Loucy (cell line): ENCODE measurements at regions not wholly inside any gene's neighbourhood (a gene's known extent, or its start where the extent isn't known, plus 50 kb on each side); places are given as distances from the start of the nearest gene placed in this dataset.

Experiments
- H2AFZ ChIP-seq: fragments of 200-600 bp; sonication (generic); 2 replicates; pipeline ENCODE4 v1.6.0; 2016; ENCODE audit warnings: antibody characterized with exemption, mild to moderate bottlenecking, low read length, moderate library complexity
- H3F3A ChIP-seq: fragments of 200-600 bp; 2 replicates; pipeline ENCODE4 v1.6.0; 2016; ENCODE audit warnings: antibody characterized with exemption, low read depth, mild to moderate bottlenecking
- H3K27me3 ChIP-seq: fragments of 200-600 bp; sonication (generic); 2 replicates; pipeline ENCODE4 v1.6.1; 2014; ENCODE audit warnings: low read length, mild to moderate bottlenecking; ENCODE audit not compliant: insufficient read depth, poor library complexity, severe bottlenecking
- H3K36me3 ChIP-seq: fragments of 200-600 bp; sonication (generic); 2 replicates; pipeline ENCODE4 v1.6.1; 2016; ENCODE audit warnings: low read length; ENCODE audit not compliant: insufficient read depth
- H3K4me1 ChIP-seq: fragments of 200-600 bp; sonication (generic); 2 replicates; pipeline ENCODE4 v1.5.1; 2014; ENCODE audit warnings: low read length, mild to moderate bottlenecking; ENCODE audit not compliant: insufficient read depth, poor library complexity, severe bottlenecking
- H3K4me2 ChIP-seq: fragments of 200-600 bp; sonication (generic); 2 replicates; pipeline ENCODE4 v1.6.0; 2014; ENCODE audit warnings: antibody characterized with exemption, low read length, low read depth, mild to moderate bottlenecking; ENCODE audit not compliant: poor library complexity, severe bottlenecking
- H3K4me3 ChIP-seq: fragments of 200-600 bp; sonication (generic); 2 replicates; pipeline ENCODE4 v1.5.1; 2014; ENCODE audit warnings: low read length, mild to moderate bottlenecking, mixed read lengths; ENCODE audit not compliant: poor library complexity, severe bottlenecking
- H3K79me2 ChIP-seq: fragments of 200-600 bp; sonication (generic); 2 replicates; pipeline ENCODE4 v1.6.1; 2014; ENCODE audit warnings: low read length; ENCODE audit not compliant: insufficient read depth
- H3K9ac ChIP-seq: fragments of 200-600 bp; sonication (generic); 2 replicates; pipeline ENCODE4 v1.6.0; 2014; ENCODE audit warnings: mild to moderate bottlenecking, low read depth, low read length, moderate library complexity; ENCODE audit not compliant: poor library complexity, severe bottlenecking
- H3K9me2 ChIP-seq: fragments of 200-600 bp; sonication (generic); replicated peaks from 2 replicates; pipeline ENCODE4 v1.6.1; 2016; ENCODE audit warnings: low read depth, low read length, mixed read lengths
- H3K9me3 ChIP-seq: fragments of 200-600 bp; sonication (generic); 2 replicates; pipeline ENCODE4 v1.6.1; 2014; ENCODE audit warnings: mild to moderate bottlenecking, antibody characterized with exemption, low read length, low read depth; ENCODE audit not compliant: insufficient read depth
- H4K20me1 ChIP-seq: fragments of 200-600 bp; sonication (generic); 2 replicates; pipeline ENCODE4 v1.6.0; 2014; ENCODE audit warnings: antibody characterized with exemption, low read length, mild to moderate bottlenecking; ENCODE audit not compliant: insufficient read depth, poor library complexity, severe bottlenecking
- EZH2phosphoT487 ChIP-seq: fragments of 200-600 bp; IDR thresholded peaks from 2 replicates; pipeline ENCODE4 v1.6.1; 2018; ENCODE audit warnings: antibody characterized with exemption, mild to moderate bottlenecking, moderate library complexity, borderline replicate concordance
- TF ChIP-seq, protein P1 (sequence below): fragments of 200-600 bp; sonication (generic); conservative IDR thresholded peaks from 2 replicates; pipeline ENCODE4 v1.5.1; 2014; ENCODE audit warnings: mild to moderate bottlenecking, antibody characterized with exemption, low read length

DNA sequence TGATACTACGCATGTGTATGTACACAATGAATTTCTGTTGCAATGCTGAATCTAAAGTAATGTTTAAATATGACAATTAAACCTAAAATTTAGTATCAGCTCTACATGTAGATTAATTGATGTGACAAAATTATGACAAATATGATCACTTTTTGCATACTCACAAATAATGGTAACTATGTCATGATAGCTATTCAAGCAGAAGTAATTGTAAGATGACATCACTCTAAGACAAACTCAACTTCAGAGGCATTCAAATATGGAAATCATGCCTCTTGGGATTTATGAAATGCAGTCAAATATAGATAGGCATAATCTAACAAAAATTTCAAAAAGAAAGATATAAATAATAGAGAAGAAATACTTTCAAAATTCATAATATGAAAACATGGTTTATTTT is 571.7 kb upstream of the LRFN5 start:
- H3K9ac ChIP-seq, result no peak overlapping the region
- no peaks in the 10 kb centered on the region for H3K9me2 ChIP-seq
- H3K4me3 ChIP-seq, result no peak overlapping the region
- no peaks in the 10 kb centered on the region for H3K9me3 ChIP-seq
- no peaks in the 10 kb centered on the region for H3F3A ChIP-seq
- H3K4me1 ChIP-seq, result no peaks in the 10 kb centered on the region
- H3K27me3 ChIP-seq, result no peaks in the 10 kb centered on the region
- H2AFZ ChIP-seq, result no peak overlapping the region
- TF ChIP-seq EZH2phosphoT487, result no peak
- TF ChIP-seq, protein P1, sequence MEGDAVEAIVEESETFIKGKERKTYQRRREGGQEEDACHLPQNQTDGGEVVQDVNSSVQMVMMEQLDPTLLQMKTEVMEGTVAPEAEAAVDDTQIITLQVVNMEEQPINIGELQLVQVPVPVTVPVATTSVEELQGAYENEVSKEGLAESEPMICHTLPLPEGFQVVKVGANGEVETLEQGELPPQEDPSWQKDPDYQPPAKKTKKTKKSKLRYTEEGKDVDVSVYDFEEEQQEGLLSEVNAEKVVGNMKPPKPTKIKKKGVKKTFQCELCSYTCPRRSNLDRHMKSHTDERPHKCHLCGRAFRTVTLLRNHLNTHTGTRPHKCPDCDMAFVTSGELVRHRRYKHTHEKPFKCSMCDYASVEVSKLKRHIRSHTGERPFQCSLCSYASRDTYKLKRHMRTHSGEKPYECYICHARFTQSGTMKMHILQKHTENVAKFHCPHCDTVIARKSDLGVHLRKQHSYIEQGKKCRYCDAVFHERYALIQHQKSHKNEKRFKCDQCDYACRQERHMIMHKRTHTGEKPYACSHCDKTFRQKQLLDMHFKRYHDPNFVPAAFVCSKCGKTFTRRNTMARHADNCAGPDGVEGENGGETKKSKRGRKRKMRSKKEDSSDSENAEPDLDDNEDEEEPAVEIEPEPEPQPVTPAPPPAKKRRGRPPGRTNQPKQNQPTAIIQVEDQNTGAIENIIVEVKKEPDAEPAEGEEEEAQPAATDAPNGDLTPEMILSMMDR, result no peak
- H4K20me1 ChIP-seq, result no peaks in the 10 kb centered on the region
- no peaks in the 10 kb centered on the region for H3K36me3 ChIP-seq
- H3K4me2 ChIP-seq, result no peak overlapping the region
- H3K79me2 ChIP-seq, result no peaks in the 10 kb centered on the region

DNA sequence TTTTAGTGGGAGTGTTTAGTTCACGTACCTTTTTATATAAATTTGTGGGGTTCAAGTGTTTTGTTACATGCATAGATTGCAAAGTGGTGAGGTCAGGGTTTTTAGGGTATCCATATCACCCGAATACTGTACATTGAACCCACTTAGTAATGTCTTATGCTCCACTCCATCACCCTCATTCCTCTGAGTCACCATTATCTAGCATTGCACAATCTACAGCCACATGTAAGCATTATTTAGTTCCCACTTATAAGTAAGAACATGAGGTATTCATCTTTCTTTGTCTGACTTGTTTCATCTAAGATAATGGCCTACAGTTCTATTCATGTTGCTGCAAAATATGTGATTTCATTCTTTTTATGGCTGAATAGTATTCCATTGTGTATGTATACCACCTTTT is 583.7 kb upstream of the LRFN5 start:
- Histone ChIP-seq H3K4me1 (no peaks in the 10 kb centered on the region), H3K4me3 (no peak overlapping the region), H2AFZ (no peak overlapping the region), H3K36me3 (no peaks in the 10 kb centered on the region), H4K20me1 (no peaks in the 10 kb centered on the region), H3K9ac (no peak overlapping the region), H3K79me2 (no peaks in the 10 kb centered on the region), H3K9me3 (no peaks in the 10 kb centered on the region), H3K27me3 (no peaks in the 10 kb centered on the region), H3F3A (no peaks in the 10 kb centered on the region), H3K4me2 (no peak overlapping the region), H3K9me2 (no peaks in the 10 kb centered on the region)
- no peak for TF ChIP-seq EZH2phosphoT487
- TF ChIP-seq, protein P1, result no peak

GRCh38 chr14:41016213-41016612 is 590.5 kb upstream of the LRFN5 start:
- TF ChIP-seq EZH2phosphoT487, result no peak
- TF ChIP-seq, protein P1, result no peak
- Histone ChIP-seq H3K4me2 (no peak overlapping the region), H3K9me3 (no peaks in the 10 kb centered on the region), H3K9ac (no peak overlapping the region), H3K36me3 (no peaks in the 10 kb centered on the region), H3F3A (no peaks in the 10 kb centered on the region), H3K4me3 (no peak overlapping the region), H4K20me1 (no peaks in the 10 kb centered on the region), H2AFZ (no peak overlapping the region), H3K27me3 (no peaks in the 10 kb centered on the region), H3K79me2 (no peaks in the 10 kb centered on the region), H3K9me2 (no peaks in the 10 kb centered on the region), H3K4me1 (no peaks in the 10 kb centered on the region)
